Colon (tissue), 2 donors: ENCODE measurements at regions not wholly inside any gene's neighbourhood (a gene's known extent, or its start where the extent isn't known, plus 50 kb on each side); places are given as distances from the start of the nearest gene placed in this dataset.

Experiments
- FAIRE-seq: peaks from 2 replicates; lab custom pipeline; 2012; peaks lifted over from hg19 to GRCh38; lab: Jason Lieb, UNC
- donor health status: control.
- donor health status: control.

GRCh38 chr5:61596265-61596664 lies 264.2 kb downstream of the ZSWIM6 start:
- FAIRE-seq, result no peak

- no peak for FAIRE-seq
Observed at GRCh38 chr5:61597684-61598083, 265.6 kb downstream of the ZSWIM6 start.

- FAIRE-seq, result no peak
Observed at GRCh38 chr5:61598126-61598525, 266.1 kb downstream of the ZSWIM6 start.

- FAIRE-seq, result no peak
Observed at GRCh38 chr5:61599370-61600122, 267.5 kb downstream of the ZSWIM6 start.

GRCh38 chr5:61600123-61600444 lies 268.0 kb downstream of the ZSWIM6 start:
- no peak for FAIRE-seq

GRCh38 chr5:61600945-61601511 lies 269.0 kb downstream of the ZSWIM6 start:
- FAIRE-seq, result no peak

- FAIRE-seq, result no peak
Observed at GRCh38 chr5:61603211-61603908, 271.3 kb downstream of the ZSWIM6 start.

- FAIRE-seq, result no peak
Observed at GRCh38 chr5:61604076-61605025, 272.3 kb downstream of the ZSWIM6 start.

- no peak for FAIRE-seq
Observed at GRCh38 chr5:61609840-61610677, 278.0 kb downstream of the ZSWIM6 start.

GRCh38 chr5:61610678-61611024 lies 278.6 kb downstream of the ZSWIM6 start:
- FAIRE-seq, result no peak

GRCh38 chr5:61612431-61612830 lies 280.4 kb downstream of the ZSWIM6 start:
- FAIRE-seq, result no peak

GRCh38 chr5:61613679-61614078 lies 281.6 kb downstream of the ZSWIM6 start:
- FAIRE-seq, result no peak

- FAIRE-seq, result no peak
Observed at GRCh38 chr5:61614606-61615005, 282.5 kb downstream of the ZSWIM6 start.

GRCh38 chr5:61617039-61617438 lies 285.0 kb downstream of the ZSWIM6 start:
- no peak for FAIRE-seq

GRCh38 chr5:61617995-61618525 lies 286.0 kb downstream of the ZSWIM6 start:
- no peak for FAIRE-seq

- no peak for FAIRE-seq
Observed at GRCh38 chr5:61618577-61618976, 286.5 kb downstream of the ZSWIM6 start.

GRCh38 chr5:61619289-61619688 lies 287.2 kb downstream of the ZSWIM6 start:
- FAIRE-seq, result no peak

- no peak for FAIRE-seq
Observed at GRCh38 chr5:61619777-61620518, 287.9 kb downstream of the ZSWIM6 start.

GRCh38 chr5:61620699-61621182 lies 288.7 kb downstream of the ZSWIM6 start:
- FAIRE-seq, result no peak

GRCh38 chr5:61621202-61621650 lies 289.2 kb downstream of the ZSWIM6 start:
- FAIRE-seq, result no peak
